Skeletal muscle cell (primary cell): ENCODE measurements at regions not wholly inside any gene's neighbourhood (a gene's known extent, or its start where the extent isn't known, plus 50 kb on each side); places are given as distances from the start of the nearest gene placed in this dataset.

Experiments
- DNase-seq: peaks from one replicate; pipeline ENCODE4 v3.0.0-alpha.2; 2010; ENCODE audit warnings: low read depth
- H3K4me3 ChIP-seq: 2 replicates; pipeline ENCODE4 v1.5.1; 2011; ENCODE audit warnings: low read depth, mild to moderate bottlenecking, control low read depth, low read length, moderate library complexity

- DNase-seq: peak; percentile 31
- no peak overlapping the region for H3K4me3 ChIP-seq
Measured at GRCh38 chr18:24530630-24531111, 70.2 kb downstream of the HRH4 start.

GRCh38 chr18:24534271-24534670 is 73.8 kb downstream of the HRH4 start:
- no peak for DNase-seq
- no peak overlapping the region for H3K4me3 ChIP-seq

GRCh38 chr18:24534737-24535136 is 74.3 kb downstream of the HRH4 start:
- H3K4me3 ChIP-seq: no peak overlapping the region
- no peak for DNase-seq

DNA sequence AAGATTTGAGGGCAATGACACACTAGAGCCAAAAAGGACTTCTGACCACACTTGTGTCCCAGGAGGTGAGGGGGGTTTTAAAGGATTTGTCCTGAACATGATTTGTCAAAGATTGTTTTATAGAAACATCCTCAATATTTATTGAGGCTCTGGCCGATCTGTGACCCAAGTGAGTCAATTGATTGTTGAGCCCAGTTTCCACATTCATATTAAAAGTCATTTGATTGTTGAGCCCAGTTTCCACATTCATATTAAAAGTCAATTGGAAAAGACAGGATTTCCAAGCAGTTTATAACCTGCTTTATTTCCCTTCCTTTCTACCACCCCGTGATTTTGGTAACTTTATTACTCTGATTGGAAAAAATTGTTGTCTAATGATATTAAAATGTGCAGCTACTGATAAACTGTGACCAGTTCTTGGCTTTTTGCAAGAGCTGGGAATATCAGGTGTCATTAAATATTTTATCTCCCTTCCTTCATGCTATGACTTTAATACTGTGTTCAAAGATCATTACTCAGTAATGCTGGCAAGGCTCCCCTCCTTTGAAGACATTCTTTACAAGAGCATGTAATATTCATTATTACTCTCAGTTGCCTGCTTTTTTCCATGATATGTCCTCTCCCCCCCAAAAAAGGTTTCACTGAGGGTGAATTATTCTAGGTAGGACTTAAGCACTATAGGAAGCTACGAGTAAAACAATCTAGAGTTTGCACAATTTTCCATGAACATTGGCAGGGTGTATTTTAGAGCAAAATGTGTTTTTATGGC is 75.3 kb downstream of the HRH4 start:
- DNase-seq: no peak
- H3K4me3 ChIP-seq: no peak overlapping the region

DNA sequence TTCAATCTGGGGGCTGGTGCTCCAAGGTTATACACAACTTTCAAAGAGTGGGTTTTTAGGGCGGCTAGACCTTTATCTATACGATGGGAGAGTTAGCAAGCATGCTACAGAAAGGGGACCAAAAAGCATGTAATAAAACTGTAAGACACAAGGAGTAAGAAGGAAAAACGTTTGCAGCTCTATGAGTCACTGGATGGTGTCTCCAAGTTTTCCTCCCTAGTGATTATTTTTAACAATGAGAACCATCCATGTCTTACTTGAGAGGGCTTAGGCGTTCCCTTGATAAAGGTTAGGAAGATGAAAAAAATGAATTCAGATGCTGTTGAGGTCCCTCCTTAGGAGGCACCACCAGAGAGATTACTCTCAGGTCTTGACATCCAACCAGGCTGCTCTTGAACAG is 75.9 kb downstream of the HRH4 start:
- no peak for DNase-seq
- no peak overlapping the region for H3K4me3 ChIP-seq

- H3K4me3 ChIP-seq: no peak overlapping the region
- DNase-seq: no peak
Measured at GRCh38 chr18:24536834-24537233, 76.4 kb downstream of the HRH4 start.

GRCh38 chr18:24538414-24539264 is 78.2 kb downstream of the HRH4 start:
- no peak overlapping the region for H3K4me3 ChIP-seq
- no peak for DNase-seq

DNA sequence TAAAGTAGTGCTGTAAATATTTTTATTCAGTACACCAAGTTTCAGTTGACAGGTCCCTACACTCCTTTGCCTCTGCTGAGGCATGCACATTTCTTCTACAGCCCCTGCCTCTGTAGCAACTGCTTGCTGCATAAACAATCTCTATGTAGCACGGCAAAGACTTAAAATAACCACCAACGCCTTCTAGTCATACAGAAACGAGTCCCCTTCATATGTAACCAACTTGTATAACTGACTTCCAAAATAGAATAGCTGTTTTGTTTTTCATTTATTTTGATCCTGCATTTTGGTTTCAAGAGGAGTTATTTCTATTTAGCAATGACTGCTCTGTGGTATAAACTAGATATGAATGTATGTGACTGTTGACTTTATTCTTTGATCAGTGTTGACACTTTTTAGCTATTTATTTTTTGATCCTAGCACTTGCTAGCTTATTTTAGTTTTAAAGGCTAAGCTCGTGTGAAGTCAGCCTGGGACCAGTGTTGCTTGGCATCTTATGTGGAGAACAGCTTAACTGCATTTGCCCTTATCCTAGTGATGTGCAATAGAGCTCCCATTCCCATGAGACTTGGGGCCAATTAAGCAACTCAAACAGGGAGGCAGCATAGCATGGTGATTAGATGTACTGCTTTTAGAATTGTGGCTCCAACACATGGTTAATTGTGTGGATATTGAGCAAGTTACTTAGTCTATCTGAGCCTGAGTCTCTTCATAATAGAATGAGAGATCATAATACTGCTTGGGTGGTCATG is 79.6 kb downstream of the HRH4 start:
- no peak for DNase-seq
- no peak overlapping the region for H3K4me3 ChIP-seq

DNA sequence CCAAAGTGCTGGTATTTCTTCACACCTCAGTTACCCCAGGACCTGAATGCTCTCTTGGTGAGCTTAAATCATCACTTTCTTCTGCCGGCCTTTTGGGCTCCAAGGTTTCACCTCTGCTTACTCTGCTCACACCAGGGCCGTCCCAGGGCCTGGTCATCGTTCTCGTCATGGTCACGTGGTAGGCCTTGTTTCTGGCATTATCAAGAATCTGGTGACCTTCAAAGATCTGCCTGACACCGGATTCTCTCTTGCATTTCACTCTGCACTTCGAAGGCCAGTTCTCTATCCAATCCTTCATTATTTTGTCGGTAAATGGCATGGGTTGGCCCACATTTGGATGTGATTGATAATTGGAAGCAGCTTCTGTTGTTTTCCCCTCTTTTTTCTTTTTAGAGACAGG is 80.5 kb downstream of the HRH4 start:
- no peak for DNase-seq
- no peak overlapping the region for H3K4me3 ChIP-seq

DNA sequence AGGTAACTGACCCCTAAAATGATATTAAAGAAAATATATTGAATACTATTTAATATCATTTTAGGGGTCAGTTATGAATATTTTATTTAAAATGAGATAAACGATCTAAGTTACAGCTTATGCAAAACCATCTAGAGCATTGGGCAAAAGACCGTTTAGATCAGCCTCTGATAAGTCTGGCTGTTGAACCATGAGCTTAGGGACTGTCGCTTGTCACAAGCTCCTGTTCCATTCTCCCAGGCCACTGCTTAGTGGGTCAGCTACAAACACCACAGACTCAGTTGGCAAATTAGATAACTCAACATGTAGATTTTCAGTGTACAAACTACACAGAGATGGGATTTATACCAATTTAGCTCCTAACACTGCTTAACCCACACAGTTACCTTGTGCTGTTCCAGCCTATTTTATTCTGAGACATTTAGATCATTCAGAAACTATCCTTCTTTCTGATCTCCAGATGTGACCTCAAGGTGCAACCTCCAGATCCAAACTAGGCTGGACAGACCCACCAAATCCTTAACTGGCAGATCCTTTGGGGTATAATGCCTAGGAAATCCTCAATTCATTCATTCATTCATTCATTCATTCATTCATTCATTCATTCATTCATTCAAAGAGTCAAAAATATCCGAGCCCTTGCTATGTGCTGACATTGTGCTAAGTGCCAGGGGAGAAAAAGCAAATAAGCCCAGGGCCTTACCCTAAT is 82.8 kb downstream of the HRH4 start:
- no peak overlapping the region for H3K4me3 ChIP-seq
- no peak for DNase-seq

GRCh38 chr18:24543795-24544498 is 83.5 kb downstream of the HRH4 start:
- DNase-seq: no peak
- no peak overlapping the region for H3K4me3 ChIP-seq

DNA sequence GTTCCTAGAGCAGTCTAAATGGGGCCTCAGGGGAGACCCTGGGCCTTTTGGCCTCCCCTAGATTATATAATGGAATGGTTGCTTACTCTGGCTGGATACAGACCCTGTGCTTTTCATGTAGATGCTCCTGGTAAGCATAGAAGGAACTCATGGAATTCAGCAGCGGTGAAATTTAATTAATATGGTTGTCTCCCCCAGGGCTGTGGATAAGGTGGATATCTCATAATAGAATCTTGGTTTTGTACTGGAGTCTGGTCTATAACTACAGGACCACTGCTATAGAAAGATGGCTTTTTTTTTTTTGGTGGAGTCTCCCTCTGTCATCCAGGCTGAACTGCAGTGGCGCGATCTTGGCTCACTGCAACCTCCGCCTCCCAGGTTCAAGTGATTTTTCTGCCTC is 84.5 kb downstream of the HRH4 start:
- DNase-seq: no peak
- H3K4me3 ChIP-seq: no peak overlapping the region

- DNase-seq: no peak
Measured at GRCh38 chr18:24545651-24546050, 85.2 kb downstream of the HRH4 start.

DNA sequence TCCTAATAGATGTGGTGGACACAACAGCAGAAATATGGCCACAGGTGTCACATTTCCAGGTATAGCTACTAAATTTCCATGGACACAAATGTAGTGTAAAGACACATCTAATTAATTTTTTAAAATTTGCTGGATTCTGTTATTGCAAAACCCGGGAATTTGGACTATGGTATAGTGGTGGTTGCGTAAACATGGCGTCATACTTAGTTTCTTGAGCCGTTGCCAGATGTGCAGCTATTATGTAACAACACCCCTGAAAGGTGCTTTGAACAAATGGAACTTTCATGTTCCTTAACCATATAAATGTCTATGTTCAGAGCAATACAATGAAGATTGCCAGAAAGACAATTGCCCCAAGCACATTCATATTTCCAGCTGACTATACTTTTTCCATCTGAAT is 85.9 kb downstream of the HRH4 start:
- DNase-seq: no peak
- no peak overlapping the region for H3K4me3 ChIP-seq

More at GRCh38 chr18:24545651-24546050, 85.2 kb downstream of the HRH4 start:
- no peak overlapping the region for H3K4me3 ChIP-seq

DNA sequence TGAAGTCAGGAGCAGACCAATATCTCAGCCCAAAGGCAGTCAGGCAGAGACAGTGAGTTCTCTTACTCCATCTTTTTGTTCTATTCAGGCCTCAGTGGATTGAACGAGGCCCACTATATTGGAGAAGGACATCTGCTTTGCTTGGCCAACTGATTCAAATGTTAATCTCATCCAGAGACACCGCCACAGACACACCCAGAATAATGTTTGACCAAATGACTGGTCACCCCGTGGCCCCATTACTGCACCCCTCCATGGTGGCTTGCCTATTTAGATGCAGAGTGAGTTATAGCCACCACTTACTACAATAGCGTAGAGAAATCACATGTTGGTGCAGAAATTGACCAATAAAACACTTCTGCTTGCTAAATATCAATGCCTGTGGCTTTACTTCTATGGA is 88.1 kb downstream of the HRH4 start:
- DNase-seq: no peak
- H3K4me3 ChIP-seq: no peak overlapping the region

- no peak for DNase-seq
- H3K4me3 ChIP-seq: no peak overlapping the region
Measured at GRCh38 chr18:24552218-24552617, 91.8 kb downstream of the HRH4 start.

GRCh38 chr18:24553571-24554285 is 93.3 kb downstream of the HRH4 start:
- no peak overlapping the region for H3K4me3 ChIP-seq
- DNase-seq: no peak

- no peak for DNase-seq
- no peak overlapping the region for H3K4me3 ChIP-seq
Measured at GRCh38 chr18:24558403-24558802, 98.0 kb downstream of the HRH4 start.
